G401.6 (cell line): ENCODE measurements at regions not wholly inside any gene's neighbourhood (a gene's known extent, or its start where the extent isn't known, plus 50 kb on each side); places are given as distances from the start of the nearest gene placed in this dataset.
"Not testable (repeated sequence)": the region's sequence is repeated elsewhere in the genome, so short reads cannot be mapped to it uniquely, and the experiment has no call there.

Experiments used
- FAIRE-seq: peaks from 2 replicates; lab custom pipeline; 2012; peaks lifted over from hg19 to GRCh38; lab: Jason Lieb, UNC

DNA sequence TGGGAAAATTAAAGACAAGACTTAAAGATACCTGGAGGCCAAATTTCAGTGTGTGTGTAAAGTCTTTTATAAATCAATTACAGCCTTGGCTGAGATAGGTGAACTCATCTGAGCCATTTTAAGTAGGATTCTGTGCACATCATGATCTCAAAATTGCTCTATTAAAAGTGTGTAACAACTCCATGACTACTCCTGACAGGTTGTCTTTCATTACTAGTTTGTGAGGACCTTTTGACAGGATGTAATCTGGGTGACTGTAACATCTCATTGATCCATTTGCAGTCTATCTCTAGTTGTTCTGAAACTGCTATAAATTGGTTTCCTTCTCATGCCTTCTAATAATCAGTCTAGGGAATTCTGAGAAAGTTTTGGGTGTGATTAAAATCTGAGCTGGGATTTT, 753.3 kb downstream of the SLITRK5 start:
- no peak for FAIRE-seq

DNA sequence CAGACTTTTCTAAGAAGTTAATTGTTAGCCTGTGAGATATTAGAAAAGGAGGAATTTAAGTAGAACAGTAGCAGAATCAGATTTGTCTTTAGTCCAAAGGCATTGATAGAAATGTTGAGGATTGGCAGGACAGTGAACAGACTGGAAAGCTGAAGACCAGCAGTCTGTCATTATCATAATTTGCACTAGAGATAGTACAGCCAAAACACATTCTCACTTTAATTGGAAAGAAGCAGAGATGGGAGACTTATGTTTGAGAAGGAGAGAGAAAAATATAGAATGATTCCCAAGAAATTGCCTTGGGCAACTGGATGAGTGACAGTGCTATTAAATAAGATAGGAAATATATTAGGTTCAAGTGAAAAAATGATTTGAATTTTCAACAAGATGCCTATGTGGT, 755.5 kb downstream of the SLITRK5 start:
- FAIRE-seq: no peak

DNA sequence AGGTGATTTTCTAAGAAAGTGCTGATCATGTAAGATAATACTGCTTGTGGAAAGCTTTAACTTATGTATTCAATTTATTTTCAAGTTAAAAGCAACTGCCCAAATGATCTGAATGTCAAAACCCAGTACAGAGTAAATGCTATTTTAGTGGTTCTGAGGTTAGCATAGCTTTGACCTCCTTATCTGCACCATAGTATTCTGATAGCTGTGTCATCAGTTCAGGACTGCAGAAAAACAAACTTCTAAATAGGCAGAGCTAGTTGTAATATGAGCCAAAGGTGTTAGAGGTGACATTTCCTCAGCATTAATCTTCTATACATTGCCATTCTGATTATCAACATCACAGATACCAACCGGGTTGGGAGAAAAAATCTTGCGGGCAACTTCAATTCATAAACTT, 758.7 kb downstream of the SLITRK5 start:
- FAIRE-seq: no peak

DNA sequence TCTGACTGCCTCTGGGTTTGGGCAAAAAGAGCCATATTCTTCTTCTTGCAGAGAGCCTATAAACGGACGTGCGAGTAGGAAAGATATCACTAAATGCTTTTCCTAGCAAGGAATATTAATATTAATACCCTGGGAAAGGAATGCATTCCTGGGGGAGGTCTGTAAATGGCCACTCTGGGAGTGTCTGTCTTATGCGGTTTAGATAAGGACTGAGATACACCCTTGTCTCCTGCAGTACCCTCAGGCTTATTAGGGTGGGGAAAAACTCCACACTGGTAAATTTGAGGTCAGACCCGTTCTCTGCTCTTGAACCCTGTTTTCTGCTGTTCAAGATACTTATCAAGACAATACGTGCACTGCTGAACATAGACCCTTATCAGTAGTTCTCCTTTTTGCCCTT, 763.8 kb downstream of the SLITRK5 start:
- no peak for FAIRE-seq

DNA sequence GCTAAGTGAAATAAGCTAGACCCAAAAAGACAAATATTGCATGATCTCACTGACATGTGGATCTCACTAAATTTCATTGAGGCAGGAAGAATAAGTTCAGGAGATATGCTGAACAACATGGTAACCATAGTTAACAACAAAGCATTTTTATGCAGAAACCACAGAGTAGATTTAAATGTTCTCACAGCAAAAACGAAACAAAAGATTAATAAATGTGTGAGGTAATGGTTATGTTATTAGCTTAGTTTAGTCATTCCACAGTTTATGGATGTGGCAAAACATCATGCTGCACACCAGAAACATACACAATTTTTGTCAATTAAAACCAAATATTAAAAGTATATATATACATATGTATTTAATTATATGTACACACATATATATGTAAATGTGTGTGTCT, 765.8 kb downstream of the SLITRK5 start:
- no peak for FAIRE-seq

DNA sequence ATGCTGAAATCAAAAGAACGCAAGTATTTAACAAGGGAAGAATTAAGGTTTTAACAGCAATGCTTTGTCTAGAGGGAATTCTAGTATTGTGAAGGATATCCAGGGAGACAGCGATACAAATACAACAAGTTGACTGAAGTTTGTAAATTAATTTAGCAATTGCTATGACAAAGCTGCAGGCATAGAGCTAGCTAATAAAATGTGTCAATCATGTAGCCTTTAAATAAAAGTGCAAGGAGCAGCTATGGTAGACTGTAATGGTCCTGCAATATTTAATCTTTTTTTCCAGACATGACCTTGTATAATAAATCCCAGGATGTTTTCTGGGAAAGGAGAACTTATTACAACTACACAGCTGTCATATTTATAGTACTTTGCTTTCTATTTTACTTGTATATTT, 779.3 kb downstream of the SLITRK5 start:
- FAIRE-seq: no peak

DNA sequence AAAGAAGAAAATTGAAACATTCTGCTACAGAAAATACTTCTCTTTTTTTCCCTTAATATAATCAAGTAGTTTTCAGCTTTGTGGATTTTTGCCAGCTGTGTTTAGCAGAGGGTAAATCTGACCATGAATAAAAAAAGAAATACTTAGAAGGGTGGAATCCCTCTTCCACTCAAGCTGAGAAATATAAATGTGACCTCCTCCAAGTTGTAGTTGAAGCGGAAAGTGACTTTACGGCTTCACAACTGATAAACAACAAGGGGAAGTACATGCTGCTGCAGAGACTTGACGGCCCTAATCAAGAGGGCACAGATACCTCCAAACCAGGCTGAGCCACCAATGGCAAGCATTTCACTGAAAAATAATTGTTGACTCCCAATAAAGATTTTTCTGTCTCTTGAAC, 785.0 kb downstream of the SLITRK5 start:
- no peak for FAIRE-seq

DNA sequence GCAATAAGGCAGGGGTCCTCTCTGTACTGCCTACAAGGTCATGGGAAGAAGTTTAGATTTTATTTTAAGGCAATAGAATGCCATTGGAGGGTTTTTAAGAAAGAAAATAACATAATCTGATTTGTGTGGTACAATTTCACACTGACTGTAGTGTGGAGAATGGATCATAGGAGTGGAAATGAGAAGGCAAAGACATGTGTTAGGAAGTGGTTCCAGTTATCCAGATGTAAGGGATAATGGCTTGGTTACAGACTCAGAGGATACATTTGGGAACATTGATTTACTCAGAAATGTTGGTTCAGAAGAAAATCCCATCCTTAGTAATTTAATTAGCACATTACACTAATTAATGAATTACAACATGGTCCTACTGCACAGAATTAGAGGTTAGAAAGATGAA, 788.2 kb downstream of the SLITRK5 start:
- FAIRE-seq: no peak

DNA sequence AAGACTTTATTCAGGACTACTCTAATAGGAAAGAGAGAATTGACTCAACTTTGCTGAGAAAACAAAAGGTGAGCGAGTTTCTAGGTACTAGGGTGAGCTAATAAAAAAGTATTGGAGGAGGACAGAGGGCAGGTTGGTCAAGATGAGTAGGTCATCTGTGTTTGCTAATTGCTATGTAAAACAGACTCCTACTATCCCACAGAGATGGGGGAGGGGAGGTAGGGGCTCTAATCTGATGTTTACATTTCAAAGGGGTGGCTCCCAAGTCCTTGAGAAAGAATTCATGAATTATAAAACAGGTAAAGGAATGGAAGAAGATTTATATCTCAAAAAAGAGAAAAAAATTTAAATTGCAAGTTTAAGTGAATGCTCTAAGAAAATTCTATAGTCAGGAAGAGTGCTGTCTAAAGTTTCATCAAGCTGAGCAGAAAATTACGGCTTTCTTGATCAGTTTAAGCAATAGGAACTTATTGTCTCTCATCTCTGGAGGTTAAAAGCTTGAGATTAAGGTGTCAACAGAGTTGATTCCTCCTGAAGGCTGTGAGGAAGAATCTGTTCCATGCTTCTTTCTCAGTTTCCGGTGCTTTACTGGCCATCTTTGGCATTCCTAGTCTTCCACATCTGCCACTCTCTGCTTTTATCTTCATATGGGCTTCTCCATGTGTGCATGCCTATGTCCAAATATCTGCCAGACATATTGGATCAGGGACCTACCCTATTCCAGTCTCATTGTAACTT, 790.3 kb downstream of the SLITRK5 start:
- FAIRE-seq: no peak

DNA sequence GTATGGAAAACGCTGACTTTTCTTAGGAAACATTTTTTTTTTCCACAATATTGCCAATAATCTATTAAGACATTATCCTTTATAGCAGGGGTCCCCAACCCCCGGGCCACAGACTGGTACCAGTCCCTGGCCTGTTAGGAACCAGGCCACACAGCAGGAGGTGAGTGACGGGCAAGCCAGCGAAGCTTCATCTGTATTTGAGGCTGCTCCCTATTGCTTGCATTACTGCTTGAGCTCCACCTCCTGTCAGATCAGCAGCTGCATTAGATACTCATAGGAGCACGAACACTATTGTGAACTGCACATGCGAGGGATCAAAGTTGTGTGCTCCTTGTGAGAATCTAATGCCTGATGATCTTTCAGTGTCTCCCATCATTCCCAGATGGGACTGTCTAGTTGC, 793.7 kb downstream of the SLITRK5 start:
- no peak for FAIRE-seq

DNA sequence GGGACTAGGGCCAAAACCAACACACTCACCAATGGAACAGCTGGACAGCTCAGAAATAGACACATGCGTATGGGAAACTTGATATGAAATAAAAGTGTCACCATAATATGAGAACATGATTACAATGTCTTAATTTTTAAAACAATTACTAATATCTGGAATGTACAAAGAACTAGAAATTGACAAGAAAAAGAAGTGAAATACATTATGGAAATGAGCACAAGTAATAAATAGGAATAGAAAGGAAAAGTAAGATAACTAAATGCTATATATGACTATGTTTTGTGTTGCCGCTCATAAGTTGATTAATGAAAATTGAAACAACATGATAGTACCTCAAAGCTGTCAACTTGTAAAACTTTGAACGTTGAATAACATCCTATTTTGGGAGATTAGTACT, 801.1 kb downstream of the SLITRK5 start:
- no peak for FAIRE-seq

DNA sequence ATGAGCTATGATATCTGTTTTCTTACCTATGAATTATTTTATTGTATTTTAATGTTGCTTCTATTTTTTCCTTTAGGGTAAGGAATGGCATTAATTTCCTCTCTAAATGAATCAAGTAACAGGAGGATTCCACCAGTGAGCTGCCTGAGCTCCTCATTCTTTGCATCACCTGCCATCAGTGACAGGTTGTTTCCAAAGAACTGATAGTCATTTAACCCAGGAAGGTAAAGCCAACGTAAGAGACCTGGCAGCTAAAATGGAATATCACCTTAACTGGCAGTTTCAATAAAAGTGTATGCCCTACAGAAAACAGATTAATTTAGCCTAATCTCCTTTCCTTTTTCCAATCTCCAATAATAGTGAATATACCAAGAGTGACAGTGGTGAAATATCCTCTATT, 812.0 kb downstream of the SLITRK5 start:
- no peak for FAIRE-seq

DNA sequence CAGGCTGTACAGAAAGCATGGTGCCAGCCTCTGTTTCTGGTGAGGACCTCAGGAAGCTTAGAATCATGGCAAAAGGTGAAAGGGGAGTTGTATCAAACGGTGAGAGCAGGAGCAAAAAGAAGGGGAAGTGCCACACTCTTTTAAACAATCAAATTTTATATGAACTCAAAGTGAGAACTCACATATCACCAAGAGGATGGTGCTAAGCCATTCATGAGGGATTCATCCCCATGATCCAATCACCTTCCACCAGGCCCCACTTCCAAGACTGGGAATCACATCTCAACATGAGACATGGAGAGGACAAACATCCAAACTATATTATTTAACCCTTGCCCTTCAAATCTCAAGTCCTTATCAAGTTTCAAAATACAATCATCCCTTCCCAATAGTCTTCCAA, 836.7 kb downstream of the SLITRK5 start:
- no peak for FAIRE-seq

DNA sequence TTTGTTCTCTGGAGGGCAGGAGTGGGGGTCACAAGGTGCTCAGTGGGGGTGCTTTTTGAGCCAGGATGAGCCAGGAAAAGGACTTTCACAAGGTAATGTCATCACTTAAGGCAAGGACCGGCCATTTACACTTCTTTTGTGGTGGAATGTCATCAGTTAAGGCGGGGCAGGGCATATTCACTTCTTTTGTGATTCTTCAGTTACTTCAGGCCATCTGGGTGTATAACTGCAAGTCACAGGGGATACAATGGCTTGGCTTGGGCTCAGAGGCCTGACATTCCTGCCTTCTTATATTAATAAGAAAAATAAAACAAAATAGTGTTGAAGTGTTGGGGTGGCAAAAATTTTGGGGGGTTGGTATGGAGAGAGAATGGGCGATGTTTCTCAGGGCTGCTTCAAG, 841.8 kb downstream of the SLITRK5 start:
- FAIRE-seq: not testable (repeated sequence)

DNA sequence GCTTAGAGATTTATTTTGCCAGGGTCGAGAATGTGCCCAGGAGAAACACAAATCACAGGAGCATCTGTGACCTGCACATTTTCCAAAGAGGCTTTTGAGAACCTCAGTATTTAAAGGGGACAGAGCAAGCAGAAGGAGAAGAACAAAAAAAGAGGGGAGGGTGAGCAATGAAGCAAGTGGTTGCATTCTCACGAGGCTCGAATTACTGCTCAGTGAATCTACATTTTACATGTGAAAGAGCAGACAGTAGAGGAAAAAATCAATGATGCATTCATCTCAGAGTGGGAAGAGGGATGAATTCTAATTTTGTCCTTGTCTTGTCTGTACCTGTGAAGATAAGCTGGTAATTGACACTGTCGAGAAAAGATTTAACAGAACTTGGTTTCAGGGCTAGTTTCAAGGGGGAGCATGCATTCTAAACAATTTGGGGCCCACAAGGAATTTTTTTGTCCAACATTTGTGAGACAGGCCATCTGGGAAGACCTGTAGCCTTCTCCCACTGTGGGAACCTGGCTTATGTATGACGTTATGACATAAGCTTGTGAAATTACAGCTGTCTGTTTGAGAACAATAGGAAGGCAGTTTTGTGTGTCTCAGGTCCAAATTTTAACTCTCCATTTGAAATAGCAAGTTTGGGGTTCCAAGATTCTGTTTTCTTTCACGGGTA, 855.1 kb downstream of the SLITRK5 start:
- FAIRE-seq: no peak

DNA sequence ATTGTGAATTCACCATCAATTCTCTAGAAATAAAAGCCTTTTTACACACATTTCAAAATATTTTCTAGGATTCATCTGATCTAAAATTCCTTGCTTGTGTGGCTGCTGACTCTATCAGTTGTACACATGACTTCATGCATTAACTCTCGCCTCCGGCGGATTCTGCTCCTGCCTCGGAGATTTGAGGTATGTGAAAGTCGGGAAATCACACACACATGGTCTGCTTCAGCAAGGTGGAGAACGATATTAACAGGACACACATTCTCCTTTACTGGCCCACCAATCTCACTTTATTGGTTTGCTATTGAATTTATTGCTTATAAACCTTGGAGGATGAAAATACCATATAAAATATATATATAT, 855.7 kb downstream of the SLITRK5 start:
- no peak for FAIRE-seq

DNA sequence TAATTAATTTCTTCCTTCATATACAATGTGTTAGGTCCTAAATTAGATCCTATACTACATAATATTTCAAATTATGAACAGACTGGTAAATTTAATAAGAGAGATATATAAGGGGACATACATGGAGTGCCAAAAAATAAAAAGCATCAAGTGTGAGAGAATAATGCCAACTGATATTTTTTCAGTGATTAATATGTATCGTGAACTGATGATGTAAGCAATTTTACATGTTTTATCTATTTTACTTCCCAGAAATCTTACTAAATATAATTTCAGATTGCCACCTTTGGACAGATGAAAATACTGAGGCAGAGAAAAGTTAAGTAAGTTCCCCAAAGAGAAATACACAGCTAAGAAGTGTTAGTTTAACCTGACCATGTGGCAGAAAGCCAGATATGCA, 870.8 kb downstream of the SLITRK5 start:
- FAIRE-seq: no peak

DNA sequence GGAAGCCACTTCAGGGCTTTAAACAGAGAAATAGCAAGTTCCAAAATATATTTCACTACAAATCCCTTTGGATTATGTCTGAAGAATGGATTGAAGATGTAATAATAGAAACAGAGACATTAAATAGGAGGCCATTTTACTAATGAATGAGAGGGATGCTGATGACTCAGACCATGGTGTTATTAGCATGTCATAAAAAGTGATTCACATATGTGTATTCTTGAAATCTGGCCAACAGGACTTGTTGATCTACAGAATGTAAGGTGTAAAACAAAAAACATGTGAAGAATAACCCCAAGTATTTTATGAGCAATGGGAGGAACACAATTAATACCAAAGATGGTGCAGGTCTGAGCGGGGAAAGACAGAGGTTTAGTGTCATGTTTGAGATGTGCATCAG, 873.7 kb downstream of the SLITRK5 start:
- no peak for FAIRE-seq

DNA sequence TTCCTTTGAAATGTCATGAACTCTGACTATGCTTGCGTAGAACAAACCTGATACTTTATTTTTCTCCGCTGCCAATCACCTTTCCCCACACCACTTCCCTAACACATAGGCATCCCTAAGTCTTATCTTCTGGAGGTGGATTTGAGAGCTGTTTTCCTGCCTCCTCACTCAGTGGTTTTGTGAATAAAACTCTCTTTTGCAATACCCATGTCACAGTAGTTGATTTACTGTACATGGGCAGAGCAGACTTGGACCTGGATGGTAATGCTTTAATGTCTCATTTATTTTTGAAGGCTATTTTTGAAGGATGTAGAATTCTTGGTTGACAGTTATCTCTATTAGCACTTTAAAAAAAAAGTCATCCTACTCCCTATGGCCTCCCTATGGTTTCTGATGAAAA, 881.8 kb downstream of the SLITRK5 start:
- no peak for FAIRE-seq

DNA sequence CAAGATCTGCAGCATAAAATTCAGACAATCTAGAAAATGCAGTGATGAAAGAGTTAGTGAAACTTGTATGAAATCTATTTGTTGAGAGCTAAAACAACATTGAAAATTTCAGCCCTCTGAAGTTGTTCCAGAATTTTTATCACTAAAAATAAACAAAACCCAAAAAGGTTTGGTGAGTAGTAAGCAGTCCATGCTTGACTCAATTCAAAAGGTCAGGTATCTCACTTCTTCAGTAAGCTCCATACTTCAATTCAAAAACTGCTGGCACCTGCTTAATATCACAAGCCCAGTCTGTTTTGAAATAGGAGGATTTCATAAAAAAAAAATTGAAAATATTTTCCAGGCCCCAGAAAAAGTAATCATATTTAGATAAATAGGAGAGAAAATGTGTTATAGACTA, 894.4 kb downstream of the SLITRK5 start:
- no peak for FAIRE-seq

DNA sequence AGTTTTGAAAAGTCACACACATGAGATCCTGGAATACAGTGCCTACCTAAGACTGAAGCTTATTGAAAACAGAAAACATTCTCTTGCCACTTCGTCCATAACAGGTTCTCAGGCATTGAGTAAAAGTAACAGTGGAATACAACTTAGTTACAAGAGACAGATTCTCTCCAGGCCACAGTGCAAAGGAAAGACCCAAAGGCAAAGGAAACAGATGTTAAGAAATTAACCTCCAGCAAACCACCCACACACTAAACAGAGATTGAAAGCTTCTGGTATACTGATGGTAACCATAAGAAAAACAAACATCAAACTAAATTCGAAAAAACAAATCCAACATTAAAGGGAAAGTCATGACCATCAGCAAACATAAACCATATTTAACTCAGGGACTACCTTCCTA, 914.7 kb downstream of the SLITRK5 start:
- no peak for FAIRE-seq

DNA sequence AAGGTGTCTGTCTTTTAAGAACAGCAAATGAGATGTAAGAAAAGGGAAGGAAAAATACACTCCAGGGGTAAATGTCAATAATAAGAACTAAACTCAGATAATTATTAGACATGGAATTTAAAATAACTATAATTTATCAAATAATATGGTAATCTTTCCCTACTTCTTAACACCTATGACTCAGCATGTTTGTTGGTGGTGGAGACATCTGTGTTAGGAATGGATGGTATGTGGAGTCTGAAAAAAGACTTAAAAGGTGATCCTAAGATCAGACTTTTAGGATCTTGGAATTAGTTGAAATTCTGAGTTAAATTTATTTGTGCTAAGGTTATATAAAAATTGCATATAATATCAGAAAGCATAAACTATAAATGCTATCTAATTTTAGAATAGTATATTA, 915.1 kb downstream of the SLITRK5 start:
- FAIRE-seq: no peak

DNA sequence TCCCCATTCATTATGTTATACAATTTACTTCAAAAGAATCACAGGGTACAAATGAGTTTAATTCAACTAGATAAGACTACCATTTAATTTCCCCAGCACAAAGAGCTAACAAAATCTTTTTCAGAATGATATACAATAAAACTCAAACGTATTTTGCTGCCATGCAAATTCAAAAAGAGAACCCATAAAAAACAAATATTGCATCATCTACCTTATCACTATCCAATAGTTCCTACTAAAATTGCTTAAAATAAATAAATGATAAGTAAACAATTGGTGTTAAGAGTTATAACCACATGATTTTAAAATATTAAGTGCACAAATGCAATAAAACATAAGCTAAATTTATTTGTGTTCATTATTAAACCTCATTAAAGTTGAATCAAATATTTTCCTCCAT, 919.4 kb downstream of the SLITRK5 start:
- FAIRE-seq: no peak

DNA sequence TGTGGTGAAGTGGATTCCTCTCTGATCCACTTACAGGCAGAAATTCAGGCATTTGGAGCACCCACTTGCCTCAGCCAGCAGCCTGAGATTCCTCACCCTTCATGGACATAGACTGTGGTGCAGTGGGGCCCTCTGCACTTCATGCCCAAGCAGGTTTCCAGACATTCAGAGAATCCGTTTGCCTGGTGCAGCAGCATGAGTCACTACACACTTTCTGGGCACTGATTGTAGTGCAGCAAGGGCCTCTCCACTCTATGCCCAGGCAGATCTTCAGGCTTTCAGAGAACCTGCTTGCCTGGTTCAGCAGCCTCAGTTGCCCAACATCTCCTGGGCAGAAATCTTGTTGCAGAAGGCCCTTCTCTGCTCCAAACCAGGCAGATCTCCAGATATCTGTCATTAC, 920.9 kb downstream of the SLITRK5 start:
- FAIRE-seq: no peak

DNA sequence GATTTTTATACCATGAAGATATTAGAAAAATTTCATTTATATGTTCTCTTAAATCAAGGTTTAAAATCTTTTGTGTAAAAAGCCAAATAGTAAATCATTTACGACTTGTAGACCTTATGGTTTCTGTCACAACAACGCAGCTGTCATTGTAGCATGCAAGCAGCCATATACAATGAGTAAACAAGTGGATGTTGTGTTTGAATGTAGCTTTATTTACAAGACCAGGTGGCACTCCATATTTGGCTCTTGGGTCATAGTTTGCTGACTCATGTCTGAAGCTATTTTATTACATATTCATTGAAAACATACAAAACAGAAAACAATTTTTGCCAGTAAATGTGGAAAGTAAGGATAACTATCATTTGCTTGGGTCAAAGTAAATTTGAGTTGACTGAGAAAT, 930.8 kb downstream of the SLITRK5 start:
- FAIRE-seq: no peak
